Nephron (organoid): ENCODE measurements at regions not wholly inside any gene's neighbourhood (a gene's known extent, or its start where the extent isn't known, plus 50 kb on each side); places are given as distances from the start of the nearest gene placed in this dataset.

Experiments used
- H3K27ac Mint-ChIP-seq, 3 experiments: 2 replicates each; pipeline ENCODE4 v1.8.0; 2020; ENCODE audit warnings: mixed read lengths in 3 of 3, mild to moderate bottlenecking in 2 of 3, moderate library complexity in 1 of 3
- H3K27me3 Mint-ChIP-seq: 2 replicates; pipeline ENCODE4 v1.8.0; 2021; ENCODE audit warnings: low read depth, mild to moderate bottlenecking, moderate library complexity, mixed read lengths
- H3K36me3 Mint-ChIP-seq: 2 replicates; pipeline ENCODE4 v1.8.0; 2020; ENCODE audit warnings: low read depth, mixed read lengths
- H3K4me1 Mint-ChIP-seq: 2 replicates; pipeline ENCODE4 v1.8.0; 2020; ENCODE audit warnings: mixed read lengths
- H3K4me3 Mint-ChIP-seq, 3 experiments: 2 replicates each; pipeline ENCODE4 v1.8.0; 2020; ENCODE audit warnings: mild to moderate bottlenecking in 3 of 3, mixed read lengths in 3 of 3, moderate library complexity in 2 of 3
- H3K9me3 Mint-ChIP-seq: 2 replicates; pipeline ENCODE4 v1.8.0; 2020; ENCODE audit warnings: mixed read lengths
- CTCF ChIP-seq, 3 experiments: fragments of 200-600 bp; sonication (generic); IDR thresholded peaks; one replicate each; pipeline ENCODE4 v1.5.0; 2021; ENCODE audit warnings: antibody characterized with exemption in 3 of 3; ENCODE audit not compliant: unreplicated experiment in 3 of 3

GRCh38 chr9:17987189-17987588, 408.3 kb downstream of the SH3GL2 start:
- no peaks in the 10 kb centered on the region for H3K9me3 Mint-ChIP-seq
- no peaks in the 10 kb centered on the region for H3K36me3 Mint-ChIP-seq
- H3K4me1 Mint-ChIP-seq = no peaks in the 10 kb centered on the region
- TF ChIP-seq CTCF (IDR thresholded peaks at IDR 0.05; ENCODE audit: unreplicated experiment in 3 of 3) = no peak
- H3K27ac Mint-ChIP-seq = no peak overlapping the region
- H3K4me3 Mint-ChIP-seq = no peak overlapping the region
- peaks cover 4% of the 10 kb centered on the region for H3K27me3 Mint-ChIP-seq

- Mint-ChIP-seq H3K36me3 (no peaks in the 10 kb centered on the region), H3K27ac (no peak overlapping the region), H3K27me3 (peaks cover 4% of the 10 kb centered on the region), H3K4me3 (no peak overlapping the region), H3K9me3 (no peaks in the 10 kb centered on the region), H3K4me1 (no peaks in the 10 kb centered on the region)
- TF ChIP-seq CTCF (IDR thresholded peaks at IDR 0.05; ENCODE audit: unreplicated experiment in 3 of 3) = no peak
Observed at GRCh38 chr9:17988489-17988888, 409.6 kb downstream of the SH3GL2 start.

GRCh38 chr9:17990602-17991001, 411.7 kb downstream of the SH3GL2 start:
- no peak overlapping the region for H3K27ac Mint-ChIP-seq
- peaks cover 5% of the 10 kb centered on the region for H3K4me1 Mint-ChIP-seq
- no peak for TF ChIP-seq CTCF (IDR thresholded peaks at IDR 0.05; ENCODE audit: unreplicated experiment in 3 of 3)
- H3K9me3 Mint-ChIP-seq = no peaks in the 10 kb centered on the region
- H3K4me3 Mint-ChIP-seq = no peak overlapping the region
- peaks cover 4% of the 10 kb centered on the region for H3K27me3 Mint-ChIP-seq
- no peaks in the 10 kb centered on the region for H3K36me3 Mint-ChIP-seq

GRCh38 chr9:17993024-17993423, 414.2 kb downstream of the SH3GL2 start:
- no peak overlapping the region for H3K4me3 Mint-ChIP-seq
- H3K36me3 Mint-ChIP-seq = no peaks in the 10 kb centered on the region

GRCh38 chr9:17994695-17995425, 416.0 kb downstream of the SH3GL2 start:
- Mint-ChIP-seq H3K27ac (no peak overlapping the region), H3K4me3 (no peak overlapping the region), H3K27me3 (peaks cover 4% of the 10 kb centered on the region), H3K4me1 (peaks cover 5% of the 10 kb centered on the region), H3K9me3 (no peaks in the 10 kb centered on the region), H3K36me3 (no peaks in the 10 kb centered on the region)
- TF ChIP-seq CTCF (IDR thresholded peaks at IDR 0.05; ENCODE audit: unreplicated experiment in 3 of 3) = no peak

More at GRCh38 chr9:17993024-17993423, 414.2 kb downstream of the SH3GL2 start:
- TF ChIP-seq CTCF (IDR thresholded peaks at IDR 0.05; ENCODE audit: unreplicated experiment in 3 of 3) = no peak
- no peaks in the 10 kb centered on the region for H3K9me3 Mint-ChIP-seq
- no peak overlapping the region for H3K27ac Mint-ChIP-seq
- peaks cover 4% of the 10 kb centered on the region for H3K27me3 Mint-ChIP-seq
- H3K4me1 Mint-ChIP-seq = peaks cover 5% of the 10 kb centered on the region

GRCh38 chr9:17996728-17997127, 417.9 kb downstream of the SH3GL2 start:
- Mint-ChIP-seq H3K27me3 (peaks cover 3% of the 10 kb centered on the region), H3K27ac (no peak overlapping the region), H3K4me3 (no peak overlapping the region), H3K4me1 (peaks cover 5% of the 10 kb centered on the region), H3K36me3 (no peaks in the 10 kb centered on the region), H3K9me3 (no peaks in the 10 kb centered on the region)
- no peak for TF ChIP-seq CTCF (IDR thresholded peaks at IDR 0.05; ENCODE audit: unreplicated experiment in 3 of 3)
